ENCODE measurements at regions not wholly inside any gene's neighbourhood (a gene's known extent, or its start where the extent isn't known, plus 50 kb on each side); places are given as distances from the start of the nearest gene placed in this dataset.

- no peak for DNase-seq (ENCODE audit: low read depth in 1 of 2, low spot score in 1 of 2)
Observed at GRCh38 chr3:106773795-106774194, 603.4 kb upstream of the CCDC54 start.

GRCh38 chr3:106783231-106783630, 594.0 kb upstream of the CCDC54 start:
- DNase-seq (ENCODE audit: low read depth in 1 of 2, low spot score in 1 of 2) = no peak
- no peaks in the 10 kb centered on the region for H3K27me3 ChIP-seq (ENCODE audit: insufficient read depth, poor library complexity, severe bottlenecking)
- H3K4me3 ChIP-seq (replicated peaks; ENCODE audit: insufficient read depth, low read length) = no peak overlapping the region
- TF ChIP-seq, protein P1, sequence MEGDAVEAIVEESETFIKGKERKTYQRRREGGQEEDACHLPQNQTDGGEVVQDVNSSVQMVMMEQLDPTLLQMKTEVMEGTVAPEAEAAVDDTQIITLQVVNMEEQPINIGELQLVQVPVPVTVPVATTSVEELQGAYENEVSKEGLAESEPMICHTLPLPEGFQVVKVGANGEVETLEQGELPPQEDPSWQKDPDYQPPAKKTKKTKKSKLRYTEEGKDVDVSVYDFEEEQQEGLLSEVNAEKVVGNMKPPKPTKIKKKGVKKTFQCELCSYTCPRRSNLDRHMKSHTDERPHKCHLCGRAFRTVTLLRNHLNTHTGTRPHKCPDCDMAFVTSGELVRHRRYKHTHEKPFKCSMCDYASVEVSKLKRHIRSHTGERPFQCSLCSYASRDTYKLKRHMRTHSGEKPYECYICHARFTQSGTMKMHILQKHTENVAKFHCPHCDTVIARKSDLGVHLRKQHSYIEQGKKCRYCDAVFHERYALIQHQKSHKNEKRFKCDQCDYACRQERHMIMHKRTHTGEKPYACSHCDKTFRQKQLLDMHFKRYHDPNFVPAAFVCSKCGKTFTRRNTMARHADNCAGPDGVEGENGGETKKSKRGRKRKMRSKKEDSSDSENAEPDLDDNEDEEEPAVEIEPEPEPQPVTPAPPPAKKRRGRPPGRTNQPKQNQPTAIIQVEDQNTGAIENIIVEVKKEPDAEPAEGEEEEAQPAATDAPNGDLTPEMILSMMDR (IDR thresholded peaks at IDR 0.05; ENCODE audit: insufficient read depth, low read length) = no peak
- TF ChIP-seq, protein P2, sequence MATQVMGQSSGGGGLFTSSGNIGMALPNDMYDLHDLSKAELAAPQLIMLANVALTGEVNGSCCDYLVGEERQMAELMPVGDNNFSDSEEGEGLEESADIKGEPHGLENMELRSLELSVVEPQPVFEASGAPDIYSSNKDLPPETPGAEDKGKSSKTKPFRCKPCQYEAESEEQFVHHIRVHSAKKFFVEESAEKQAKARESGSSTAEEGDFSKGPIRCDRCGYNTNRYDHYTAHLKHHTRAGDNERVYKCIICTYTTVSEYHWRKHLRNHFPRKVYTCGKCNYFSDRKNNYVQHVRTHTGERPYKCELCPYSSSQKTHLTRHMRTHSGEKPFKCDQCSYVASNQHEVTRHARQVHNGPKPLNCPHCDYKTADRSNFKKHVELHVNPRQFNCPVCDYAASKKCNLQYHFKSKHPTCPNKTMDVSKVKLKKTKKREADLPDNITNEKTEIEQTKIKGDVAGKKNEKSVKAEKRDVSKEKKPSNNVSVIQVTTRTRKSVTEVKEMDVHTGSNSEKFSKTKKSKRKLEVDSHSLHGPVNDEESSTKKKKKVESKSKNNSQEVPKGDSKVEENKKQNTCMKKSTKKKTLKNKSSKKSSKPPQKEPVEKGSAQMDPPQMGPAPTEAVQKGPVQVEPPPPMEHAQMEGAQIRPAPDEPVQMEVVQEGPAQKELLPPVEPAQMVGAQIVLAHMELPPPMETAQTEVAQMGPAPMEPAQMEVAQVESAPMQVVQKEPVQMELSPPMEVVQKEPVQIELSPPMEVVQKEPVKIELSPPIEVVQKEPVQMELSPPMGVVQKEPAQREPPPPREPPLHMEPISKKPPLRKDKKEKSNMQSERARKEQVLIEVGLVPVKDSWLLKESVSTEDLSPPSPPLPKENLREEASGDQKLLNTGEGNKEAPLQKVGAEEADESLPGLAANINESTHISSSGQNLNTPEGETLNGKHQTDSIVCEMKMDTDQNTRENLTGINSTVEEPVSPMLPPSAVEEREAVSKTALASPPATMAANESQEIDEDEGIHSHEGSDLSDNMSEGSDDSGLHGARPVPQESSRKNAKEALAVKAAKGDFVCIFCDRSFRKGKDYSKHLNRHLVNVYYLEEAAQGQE (IDR thresholded peaks at IDR 0.05; ENCODE audit: insufficient replicate concordance, low read depth) = no peak
- no peak for TF ChIP-seq SPI1 (IDR thresholded peaks at IDR 0.05; ENCODE audit: borderline replicate concordance, low read depth)
- TF ChIP-seq POLR2AphosphoS5 (IDR thresholded peaks at IDR 0.05; ENCODE audit: low read depth) = no peak
- TF ChIP-seq GABPA (IDR thresholded peaks at IDR 0.05; ENCODE audit: low read depth) = no peak
- H3K27ac ChIP-seq (replicated peaks) = no peak overlapping the region

More at GRCh38 chr3:106773795-106774194, 603.4 kb upstream of the CCDC54 start:
- H3K27ac ChIP-seq (replicated peaks) = no peak overlapping the region
- no peak overlapping the region for H3K4me3 ChIP-seq (replicated peaks; ENCODE audit: insufficient read depth, low read length)
- H3K27me3 ChIP-seq (ENCODE audit: insufficient read depth, poor library complexity, severe bottlenecking) = no peaks in the 10 kb centered on the region
- TF ChIP-seq, protein P1 (IDR thresholded peaks at IDR 0.05; ENCODE audit: insufficient read depth, low read length) = no peak
- TF ChIP-seq SPI1 (IDR thresholded peaks at IDR 0.05; ENCODE audit: borderline replicate concordance, low read depth) (no peak), POLR2AphosphoS5 (IDR thresholded peaks at IDR 0.05; ENCODE audit: low read depth) (no peak)
- TF ChIP-seq, protein P2 (IDR thresholded peaks at IDR 0.05; ENCODE audit: insufficient replicate concordance, low read depth) = no peak

DNA sequence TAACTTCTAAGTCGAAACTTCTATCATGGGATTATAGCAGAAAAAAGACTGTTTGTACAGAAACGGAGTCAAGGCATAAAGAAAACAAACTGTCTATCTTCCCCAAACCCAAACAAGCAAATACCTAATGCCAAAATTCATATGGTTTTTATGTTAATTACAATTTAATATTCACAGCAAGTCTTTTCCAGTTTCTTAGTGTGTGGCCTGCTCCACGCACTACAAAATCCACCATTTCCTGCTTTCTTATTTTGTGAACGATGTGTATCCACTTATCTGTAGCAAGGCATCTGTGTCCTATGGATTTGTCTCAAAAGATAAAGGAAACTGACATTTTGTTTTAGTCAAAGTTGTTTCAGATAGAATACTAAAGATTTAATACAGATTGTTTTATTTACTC, 588.0 kb upstream of the CCDC54 start:
- H3K27ac ChIP-seq (replicated peaks) = no peak overlapping the region
- H3K4me3 ChIP-seq (replicated peaks; ENCODE audit: insufficient read depth, low read length) = no peak overlapping the region
- DNase-seq (ENCODE audit: low read depth in 1 of 2, low spot score in 1 of 2) = no peak
- TF ChIP-seq, protein P2 (IDR thresholded peaks at IDR 0.05; ENCODE audit: insufficient replicate concordance, low read depth) = no peak
- TF ChIP-seq, protein P1 (IDR thresholded peaks at IDR 0.05; ENCODE audit: insufficient read depth, low read length) = no peak
- TF ChIP-seq POLR2AphosphoS5 (IDR thresholded peaks at IDR 0.05; ENCODE audit: low read depth) (no peak), SPI1 (IDR thresholded peaks at IDR 0.05; ENCODE audit: borderline replicate concordance, low read depth) (no peak), GABPA (IDR thresholded peaks at IDR 0.05; ENCODE audit: low read depth) (no peak)
- H3K27me3 ChIP-seq (ENCODE audit: insufficient read depth, poor library complexity, severe bottlenecking) = no peaks in the 10 kb centered on the region

All from HL-60 (cell line).